ENCODE measurements at regions not wholly inside any gene's neighbourhood (a gene's known extent, or its start where the extent isn't known, plus 50 kb on each side); places are given as distances from the start of the nearest gene placed in this dataset.

DNA sequence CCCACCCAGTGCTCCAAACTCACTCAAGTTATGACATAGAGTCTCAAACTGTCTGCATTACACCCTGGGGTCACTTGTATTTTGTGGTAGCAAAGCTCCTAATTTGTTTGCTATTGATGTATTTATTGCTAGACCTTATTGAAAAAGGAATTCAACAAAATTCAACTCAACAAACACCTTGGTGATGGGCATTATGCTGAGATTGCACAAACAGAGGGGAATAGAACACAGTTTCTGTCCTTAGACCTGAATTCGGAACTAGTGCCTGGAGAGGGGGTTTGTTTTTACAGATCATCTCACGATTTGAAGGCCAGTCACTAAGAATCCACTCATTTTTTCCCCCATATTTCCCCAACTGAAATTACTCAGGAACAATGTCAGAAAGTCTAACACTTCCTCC is 53.5 kb upstream of the MAPK4 start:
- no peak for TF ChIP-seq POLR2AphosphoS5 (IDR thresholded peaks at IDR 0.05; ENCODE audit: low read depth, low read length)
- TF ChIP-seq REST (IDR thresholded peaks at IDR 0.05; ENCODE audit: insufficient read depth in 1 of 2, low read depth in 2 of 2, low read length in 2 of 2), result no peak
